Stomach (tissue), 4 donors: ENCODE measurements at regions not wholly inside any gene's neighbourhood (a gene's known extent, or its start where the extent isn't known, plus 50 kb on each side); places are given as distances from the start of the nearest gene placed in this dataset.

Source experiments
- CTCF ChIP-seq, 7 experiments: fragments of 450-650 bp in 4 of 7; fragments of 200-600 bp in 3 of 7; sonication (generic) in 3 of 7; IDR thresholded peaks; one replicate each; pipeline ENCODE4 v1.5.1; 2016 to 2019; ENCODE audit warnings: antibody characterized with exemption in 7 of 7, control low read depth in 2 of 7, mild to moderate bottlenecking in 1 of 7
- POLR2A ChIP-seq, 4 donors: fragments of 450-650 bp; IDR thresholded peaks; one replicate each; pipeline ENCODE4 v1.6.1; 2016; ENCODE audit warnings: antibody characterized with exemption in 4 of 4, control low read depth in 2 of 4, mild to moderate bottlenecking in 1 of 4, moderate library complexity in 1 of 4

- TF ChIP-seq POLR2A (IDR thresholded peaks at IDR 0.05) (no peak), CTCF (IDR thresholded peaks at IDR 0.05) (no peak)
Observed at GRCh38 chr9:80233102-80233843, 661.5 kb downstream of the TLE4 start.
